ENCODE measurements at regions not wholly inside any gene's neighbourhood (a gene's known extent, or its start where the extent isn't known, plus 50 kb on each side); places are given as distances from the start of the nearest gene placed in this dataset.

GRCh38 chr10:128563387-128563786, 437.2 kb upstream of the MKI67 start:
- H3K27ac ChIP-seq: no peak overlapping the region
- 85 to 89% methylated on average over 5 of the region's 5 CpGs for WGBS, 2 donors
- no peaks in the 10 kb centered on the region for H3K36me3 ChIP-seq
- H3K4me3 ChIP-seq: no peak overlapping the region
- no peak for DNase-seq
- H3K4me1 ChIP-seq: peaks cover 0 to 6% (median 0%) of the 10 kb centered on the region in 4 donors
- intact Hi-C loops (cut with DNase I): no loop called here
- TF ChIP-seq POLR2AphosphoS5 (IDR thresholded peaks at IDR 0.05): no peak
- no peak for TF ChIP-seq EP300 (IDR thresholded peaks at IDR 0.05)
- no peak for TF ChIP-seq POLR2A (IDR thresholded peaks at IDR 0.05)
- TF ChIP-seq CTCF (IDR thresholded peaks at IDR 0.05): no peak
- peaks cover 0 to 2% (median 0%) of the 10 kb centered on the region in 4 donors for H3K9me3 ChIP-seq
- H3K27me3 ChIP-seq: no peaks in the 10 kb centered on the region

- intact Hi-C loops (cut with DNase I): no loop called here
- H3K27ac ChIP-seq: no peak overlapping the region
- H3K36me3 ChIP-seq: no peaks in the 10 kb centered on the region
- H3K4me3 ChIP-seq: no peak overlapping the region
- H3K9me3 ChIP-seq: peaks cover 0 to 2% (median 0%) of the 10 kb centered on the region in 4 donors
- no peak for TF ChIP-seq POLR2AphosphoS5 (IDR thresholded peaks at IDR 0.05)
- TF ChIP-seq EP300 (IDR thresholded peaks at IDR 0.05): no peak
- TF ChIP-seq POLR2A (IDR thresholded peaks at IDR 0.05): no peak
- no peak for TF ChIP-seq CTCF (IDR thresholded peaks at IDR 0.05)
- 83 to 94% methylated on average over 6 of the region's 6 CpGs for WGBS, 2 donors
- no peaks in the 10 kb centered on the region for H3K27me3 ChIP-seq
- DNase-seq: no peak
- peaks cover 0 to 6% (median 0%) of the 10 kb centered on the region in 4 donors for H3K4me1 ChIP-seq
Measured at GRCh38 chr10:128563904-128564303, 437.7 kb upstream of the MKI67 start.

GRCh38 chr10:128566361-128566968, 440.2 kb upstream of the MKI67 start:
- DNase-seq: no peak
- intact Hi-C loops (cut with DNase I): no loop called here
- no peak overlapping the region for H3K27ac ChIP-seq
- H3K4me3 ChIP-seq: no peak overlapping the region
- 84 to 87% methylated on average over 13 of the region's 13 CpGs for WGBS, 2 donors
- no peaks in the 10 kb centered on the region for H3K36me3 ChIP-seq
- peaks cover 0 to 6% (median 0%) of the 10 kb centered on the region in 4 donors for H3K4me1 ChIP-seq
- no peaks in the 10 kb centered on the region for H3K27me3 ChIP-seq
- TF ChIP-seq POLR2A (IDR thresholded peaks at IDR 0.05) (no peak), POLR2AphosphoS5 (IDR thresholded peaks at IDR 0.05) (no peak), CTCF (IDR thresholded peaks at IDR 0.05) (no peak), EP300 (IDR thresholded peaks at IDR 0.05) (no peak)
- peaks cover 0 to 2% (median 0%) of the 10 kb centered on the region in 4 donors for H3K9me3 ChIP-seq

- H3K27me3 ChIP-seq: no peaks in the 10 kb centered on the region
- 74 to 84% methylated on average over 8 of the region's 8 CpGs for WGBS, 2 donors
- no peak overlapping the region for H3K4me3 ChIP-seq
- H3K27ac ChIP-seq: no peak overlapping the region
- intact Hi-C loops (cut with DNase I): no loop called here
- H3K9me3 ChIP-seq: no peaks in the 10 kb centered on the region
- no peak for TF ChIP-seq POLR2AphosphoS5 (IDR thresholded peaks at IDR 0.05)
- TF ChIP-seq EP300 (IDR thresholded peaks at IDR 0.05): no peak
- TF ChIP-seq CTCF (IDR thresholded peaks at IDR 0.05): no peak
- TF ChIP-seq POLR2A (IDR thresholded peaks at IDR 0.05): no peak
- peaks cover 0 to 6% (median 0%) of the 10 kb centered on the region in 4 donors for H3K4me1 ChIP-seq
- DNase-seq: no peak
- H3K36me3 ChIP-seq: no peaks in the 10 kb centered on the region
Measured at GRCh38 chr10:128567551-128567950, 441.3 kb upstream of the MKI67 start.

GRCh38 chr10:128568041-128568440, 441.8 kb upstream of the MKI67 start:
- Histone ChIP-seq H3K27me3 (no peaks in the 10 kb centered on the region), H3K9me3 (no peaks in the 10 kb centered on the region), H3K4me3 (no peak overlapping the region), H3K4me1 (peaks cover 0 to 6% (median 0%) of the 10 kb centered on the region in 4 donors), H3K36me3 (no peaks in the 10 kb centered on the region), H3K27ac (no peak overlapping the region)
- no peak for DNase-seq
- TF ChIP-seq CTCF (IDR thresholded peaks at IDR 0.05): no peak
- no peak for TF ChIP-seq POLR2AphosphoS5 (IDR thresholded peaks at IDR 0.05)
- TF ChIP-seq POLR2A (IDR thresholded peaks at IDR 0.05): no peak
- no peak for TF ChIP-seq EP300 (IDR thresholded peaks at IDR 0.05)
- intact Hi-C loops (cut with DNase I): no loop called here
- 74 to 82% methylated on average over 11 of the region's 11 CpGs for WGBS, 2 donors

All from sigmoid colon (tissue), 6 donors.